ENCODE measurements at regions not wholly inside any gene's neighbourhood (a gene's known extent, or its start where the extent isn't known, plus 50 kb on each side); places are given as distances from the start of the nearest gene placed in this dataset.

GRCh38 chr12:25780771-25781170, 177.7 kb upstream of the RASSF8 start:
- H3K27ac Mint-ChIP-seq: no peak overlapping the region
- no peaks in the 10 kb centered on the region for H3K27me3 Mint-ChIP-seq
- no peaks in the 10 kb centered on the region for H3K36me3 Mint-ChIP-seq (ENCODE audit: low read depth)
- DNase-seq: no peak
- intact Hi-C loops (cut with micrococcal nuclease): no loop called here
- no peak for TF ChIP-seq CTCF (IDR thresholded peaks at IDR 0.05)
- ChIA-PET CTCF (no interaction called here), POLR2A (no interaction called here)
- no peak for ATAC-seq
- H3K9me3 Mint-ChIP-seq: no peaks in the 10 kb centered on the region
- H3K4me3 Mint-ChIP-seq: no peak overlapping the region
- no peaks in the 10 kb centered on the region for H3K4me1 Mint-ChIP-seq (ENCODE audit: low read depth)

GRCh38 chr12:25781232-25781631, 177.2 kb upstream of the RASSF8 start:
- DNase-seq: no peak
- Mint-ChIP-seq H3K9me3 (no peaks in the 10 kb centered on the region), H3K4me3 (no peak overlapping the region), H3K27ac (no peak overlapping the region), H3K27me3 (no peaks in the 10 kb centered on the region), H3K4me1 (ENCODE audit: low read depth) (no peaks in the 10 kb centered on the region), H3K36me3 (ENCODE audit: low read depth) (no peaks in the 10 kb centered on the region)
- no peak for ATAC-seq
- CTCF ChIA-PET: interaction anchor here (0.7 kb wide), 1 partner anchor 750 kb away, joined by 3 read pairs; no protein-coding TSS in a partner anchor
- POLR2A ChIA-PET: no interaction called here
- intact Hi-C loops (cut with micrococcal nuclease): no loop called here
- no peak for TF ChIP-seq CTCF (IDR thresholded peaks at IDR 0.05)

GRCh38 chr12:25783566-25783965, 174.9 kb upstream of the RASSF8 start:
- ChIA-PET CTCF (no interaction called here), POLR2A (no interaction called here)
- ATAC-seq (no peak), DNase-seq (no peak)
- no peaks in the 10 kb centered on the region for H3K9me3 Mint-ChIP-seq
- H3K4me1 Mint-ChIP-seq (ENCODE audit: low read depth): no peaks in the 10 kb centered on the region
- TF ChIP-seq CTCF (IDR thresholded peaks at IDR 0.05): no peak
- H3K27me3 Mint-ChIP-seq: no peaks in the 10 kb centered on the region
- intact Hi-C loops (cut with micrococcal nuclease): no loop called here
- H3K4me3 Mint-ChIP-seq: no peak overlapping the region
- no peaks in the 10 kb centered on the region for H3K36me3 Mint-ChIP-seq (ENCODE audit: low read depth)
- no peak overlapping the region for H3K27ac Mint-ChIP-seq

- Mint-ChIP-seq H3K27ac (no peak overlapping the region), H3K36me3 (ENCODE audit: low read depth) (no peaks in the 10 kb centered on the region), H3K9me3 (no peaks in the 10 kb centered on the region), H3K4me3 (no peak overlapping the region), H3K4me1 (ENCODE audit: low read depth) (no peaks in the 10 kb centered on the region), H3K27me3 (no peaks in the 10 kb centered on the region)
- ATAC-seq (no peak), DNase-seq (no peak)
- ChIA-PET CTCF (no interaction called here), POLR2A (interaction anchor here (0.5 kb wide), 1 partner anchor 243 kb away, joined by 3 read pairs; no protein-coding TSS in a partner anchor)
- no peak for TF ChIP-seq CTCF (IDR thresholded peaks at IDR 0.05)
- intact Hi-C loops (cut with micrococcal nuclease): no loop called here
These were observed 173.8 kb upstream of the RASSF8 start for GRCh38 chr12:25784669-25785068.

GRCh38 chr12:25785134-25785533, 173.3 kb upstream of the RASSF8 start:
- ATAC-seq: no peak

More at GRCh38 chr12:25785134-25785533, 173.3 kb upstream of the RASSF8 start:
- H3K4me1 Mint-ChIP-seq (ENCODE audit: low read depth): no peaks in the 10 kb centered on the region
- H3K9me3 Mint-ChIP-seq: no peaks in the 10 kb centered on the region
- no peak overlapping the region for H3K27ac Mint-ChIP-seq
- no peaks in the 10 kb centered on the region for H3K27me3 Mint-ChIP-seq
- intact Hi-C loops (cut with micrococcal nuclease): no loop called here
- H3K36me3 Mint-ChIP-seq (ENCODE audit: low read depth): no peaks in the 10 kb centered on the region
- ChIA-PET POLR2A (interaction anchor here (0.5 kb wide), 1 partner anchor 242 kb away, joined by 3 read pairs; no protein-coding TSS in a partner anchor), CTCF (no interaction called here)
- DNase-seq: no peak
- TF ChIP-seq CTCF (IDR thresholded peaks at IDR 0.05): no peak
- no peak overlapping the region for H3K4me3 Mint-ChIP-seq

Measured in activated CD8-positive, alpha-beta T cell treated with anti-CD3 and anti-CD28 coated beads for 36 hours (primary cell).